ENCODE measurements at regions not wholly inside any gene's neighbourhood (a gene's known extent, or its start where the extent isn't known, plus 50 kb on each side); places are given as distances from the start of the nearest gene placed in this dataset.
A peak's percentile ranks its signal among the peaks of the same experiment; 100 is the strongest.

DNA sequence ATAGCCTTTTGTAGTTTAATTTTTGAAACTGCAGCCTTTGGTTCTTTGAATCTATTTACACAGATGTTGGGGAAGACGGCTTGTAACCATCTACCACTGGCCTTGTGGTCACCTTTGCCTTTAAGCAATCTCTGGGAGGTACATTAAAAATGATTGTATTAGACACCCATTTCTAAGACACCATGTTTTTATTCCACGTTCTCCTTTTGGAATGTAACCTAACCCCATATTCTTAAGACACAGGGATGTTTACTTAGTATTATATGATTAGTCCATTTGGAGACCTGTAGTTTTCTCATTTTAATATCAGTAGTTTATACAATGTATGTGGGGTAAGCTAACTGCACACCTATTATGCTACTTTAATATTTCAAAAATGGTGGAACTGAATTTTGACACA lies 175.1 kb upstream of the PLSCR5 start:
- Histone ChIP-seq H2AK5ac (ENCODE audit: low read length) (no peak overlapping the region), H3K27me3 (ENCODE audit: insufficient read depth, low read length, poor library complexity) (peaks cover 2% of the 10 kb centered on the region), H4K5ac (ENCODE audit: low read length) (no peak overlapping the region), H3K27ac (ENCODE audit: low read depth, low read length) (no peak overlapping the region), H3K23ac (ENCODE audit: low read length) (no peak overlapping the region), H3K79me1 (ENCODE audit: low read length) (no peaks in the 10 kb centered on the region), H3K56ac (ENCODE audit: low read length) (no peak overlapping the region), H3K79me2 (ENCODE audit: control insufficient read depth, insufficient read depth, low read length) (no peaks in the 10 kb centered on the region), H3K9ac (ENCODE audit: low read length) (no peak overlapping the region), H2BK120ac (ENCODE audit: low read depth, low read length) (no peak overlapping the region), H3K36me3 (ENCODE audit: control insufficient read depth, insufficient read depth, low read length) (no peaks in the 10 kb centered on the region), H3K4me1 (ENCODE audit: control insufficient read depth, low read depth, low read length) (peaks cover 2% of the 10 kb centered on the region), H3K4ac (ENCODE audit: low read depth, low read length) (no peak overlapping the region), H4K8ac (ENCODE audit: low read depth, low read length) (no peak overlapping the region), H3K4me2 (ENCODE audit: low read length) (no peak overlapping the region), H2BK5ac (ENCODE audit: low read length) (no peak overlapping the region), H3K18ac (ENCODE audit: low read length) (no peak overlapping the region), H2BK15ac (replicated peaks; ENCODE audit: low read depth) (no peak overlapping the region), H3K4me3 (ENCODE audit: low read length) (no peak overlapping the region)
- no CpG with 5 or more reads among the region's 2 CpGs for WGBS (ENCODE audit: extremely low coverage, insufficient coverage, low lambda C conversion rate)
- no peak for DNase-seq

DNA sequence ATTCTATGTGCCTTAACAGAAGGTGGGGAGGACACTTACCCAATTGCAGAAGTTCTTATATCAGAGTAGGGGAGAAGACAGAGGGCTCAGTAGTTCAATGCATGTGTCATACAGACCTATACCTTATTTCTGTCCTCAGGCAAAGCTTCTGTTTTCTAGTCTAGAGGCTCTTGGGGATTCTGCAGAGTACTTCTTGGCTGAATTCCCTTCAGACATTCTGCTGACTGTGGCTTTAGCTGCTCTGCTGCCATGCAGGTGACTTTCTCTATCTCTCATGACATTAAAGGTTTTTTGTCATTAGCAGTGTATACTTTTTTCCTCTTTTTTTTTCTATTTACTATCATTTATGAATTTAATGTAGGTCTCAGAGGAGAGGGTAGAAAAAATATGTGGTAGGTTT lies 172.8 kb upstream of the PLSCR5 start:
- Histone ChIP-seq H4K5ac (ENCODE audit: low read length) (no peak overlapping the region), H3K4me1 (ENCODE audit: control insufficient read depth, low read depth, low read length) (peaks cover 2% of the 10 kb centered on the region), H2BK15ac (replicated peaks; ENCODE audit: low read depth) (peak overlapping the region; percentile 85), H3K4ac (ENCODE audit: low read depth, low read length) (no peak overlapping the region), H3K79me1 (ENCODE audit: low read length) (no peaks in the 10 kb centered on the region), H3K27ac (ENCODE audit: low read depth, low read length) (no peak overlapping the region), H3K9ac (ENCODE audit: low read length) (no peak overlapping the region), H3K4me3 (ENCODE audit: low read length) (no peak overlapping the region), H3K27me3 (ENCODE audit: insufficient read depth, low read length, poor library complexity) (peaks cover 2% of the 10 kb centered on the region), H3K23ac (ENCODE audit: low read length) (no peak overlapping the region), H3K18ac (ENCODE audit: low read length) (no peak overlapping the region), H2BK5ac (ENCODE audit: low read length) (no peak overlapping the region), H2AK5ac (ENCODE audit: low read length) (no peak overlapping the region), H3K36me3 (ENCODE audit: control insufficient read depth, insufficient read depth, low read length) (no peaks in the 10 kb centered on the region), H2BK120ac (ENCODE audit: low read depth, low read length) (no peak overlapping the region), H3K56ac (ENCODE audit: low read length) (no peak overlapping the region), H3K79me2 (ENCODE audit: control insufficient read depth, insufficient read depth, low read length) (no peaks in the 10 kb centered on the region), H3K4me2 (ENCODE audit: low read length) (no peak overlapping the region), H4K8ac (ENCODE audit: low read depth, low read length) (no peak overlapping the region)
- no peak for DNase-seq

DNA sequence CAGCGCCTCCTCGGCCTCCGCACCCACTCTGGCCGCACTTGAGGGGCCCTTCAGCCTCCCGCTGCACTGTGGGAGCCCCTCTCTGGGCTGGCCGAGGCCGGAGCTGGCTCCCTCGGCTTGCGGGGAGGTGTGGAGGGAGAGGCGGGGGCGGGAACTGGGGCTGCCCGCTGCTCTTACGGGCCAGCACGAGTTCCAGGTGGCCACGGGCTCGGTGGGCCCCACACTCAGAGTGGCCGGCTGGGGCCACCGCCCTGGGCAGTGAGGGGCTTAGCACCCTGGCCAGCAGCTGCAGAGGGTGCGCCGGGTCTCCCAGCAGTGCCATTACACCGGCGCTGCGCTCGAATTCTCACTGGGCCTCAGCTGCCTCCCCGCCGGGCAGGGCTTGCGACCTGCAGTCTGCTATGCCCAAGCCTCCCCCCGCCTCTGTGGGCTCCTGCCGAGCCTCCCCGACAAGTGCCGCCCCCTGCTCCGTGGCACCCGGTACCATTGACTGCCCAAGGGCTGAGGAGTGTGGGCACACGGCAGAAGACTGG lies 167.1 kb upstream of the PLSCR5 start:
- Histone ChIP-seq H3K4me3 (ENCODE audit: low read length) (no peak overlapping the region), H2BK15ac (replicated peaks; ENCODE audit: low read depth) (no peak overlapping the region), H3K79me2 (ENCODE audit: control insufficient read depth, insufficient read depth, low read length) (no peaks in the 10 kb centered on the region), H3K4ac (ENCODE audit: low read depth, low read length) (no peak overlapping the region), H3K79me1 (ENCODE audit: low read length) (no peaks in the 10 kb centered on the region), H3K27me3 (ENCODE audit: insufficient read depth, low read length, poor library complexity) (no peaks in the 10 kb centered on the region), H4K5ac (ENCODE audit: low read length) (no peak overlapping the region), H2BK5ac (ENCODE audit: low read length) (no peak overlapping the region), H3K36me3 (ENCODE audit: control insufficient read depth, insufficient read depth, low read length) (no peaks in the 10 kb centered on the region), H3K56ac (ENCODE audit: low read length) (no peak overlapping the region), H3K9ac (ENCODE audit: low read length) (no peak overlapping the region), H3K27ac (ENCODE audit: low read depth, low read length) (no peak overlapping the region), H2AK5ac (ENCODE audit: low read length) (no peak overlapping the region), H2BK120ac (ENCODE audit: low read depth, low read length) (no peak overlapping the region), H3K23ac (ENCODE audit: low read length) (no peak overlapping the region), H4K8ac (ENCODE audit: low read depth, low read length) (no peak overlapping the region), H3K4me2 (ENCODE audit: low read length) (no peak overlapping the region), H3K4me1 (ENCODE audit: control insufficient read depth, low read depth, low read length) (no peaks in the 10 kb centered on the region), H3K18ac (ENCODE audit: low read length) (no peak overlapping the region)
- no peak for DNase-seq
- WGBS (ENCODE audit: extremely low coverage, insufficient coverage, low lambda C conversion rate), result no CpG with 5 or more reads among the region's 34 CpGs

DNA sequence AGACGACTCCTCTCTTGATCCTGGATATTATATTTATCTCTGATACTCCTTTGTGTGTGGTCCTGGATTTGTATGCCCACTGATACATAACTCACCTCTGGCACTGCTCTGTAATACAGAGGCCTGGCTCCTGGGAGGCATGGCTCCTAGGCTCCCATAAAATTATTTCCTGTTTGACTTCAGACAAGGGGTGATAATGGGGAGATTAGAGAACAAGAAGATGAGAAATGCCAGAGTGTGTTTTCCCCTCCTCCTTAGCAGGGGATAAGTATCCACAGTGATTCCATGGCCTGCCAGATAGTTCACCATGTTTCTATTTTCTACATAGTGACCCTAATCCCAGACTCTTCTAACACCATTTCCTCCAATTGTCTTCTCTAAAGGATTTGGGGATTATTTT lies 165.7 kb upstream of the PLSCR5 start:
- no peak overlapping the region for H2BK5ac ChIP-seq (ENCODE audit: low read length)
- no peaks in the 10 kb centered on the region for H3K36me3 ChIP-seq (ENCODE audit: control insufficient read depth, insufficient read depth, low read length)
- no peak overlapping the region for H3K4ac ChIP-seq (ENCODE audit: low read depth, low read length)
- no peak overlapping the region for H2BK120ac ChIP-seq (ENCODE audit: low read depth, low read length)
- no peaks in the 10 kb centered on the region for H3K79me2 ChIP-seq (ENCODE audit: control insufficient read depth, insufficient read depth, low read length)
- no peak overlapping the region for H2AK5ac ChIP-seq (ENCODE audit: low read length)
- no peak overlapping the region for H3K23ac ChIP-seq (ENCODE audit: low read length)
- no CpG with 5 or more reads among the region's 1 CpG for WGBS (ENCODE audit: extremely low coverage, insufficient coverage, low lambda C conversion rate)
- no peak overlapping the region for H3K56ac ChIP-seq (ENCODE audit: low read length)
- H2BK15ac ChIP-seq (replicated peaks; ENCODE audit: low read depth), result no peak overlapping the region
- H3K79me1 ChIP-seq (ENCODE audit: low read length), result no peaks in the 10 kb centered on the region
- no peak overlapping the region for H3K9ac ChIP-seq (ENCODE audit: low read length)
- H3K4me3 ChIP-seq (ENCODE audit: low read length), result no peak overlapping the region
- no peaks in the 10 kb centered on the region for H3K4me1 ChIP-seq (ENCODE audit: control insufficient read depth, low read depth, low read length)
- no peak overlapping the region for H4K8ac ChIP-seq (ENCODE audit: low read depth, low read length)
- no peak overlapping the region for H4K5ac ChIP-seq (ENCODE audit: low read length)
- peak; percentile 72 for DNase-seq
- H3K18ac ChIP-seq (ENCODE audit: low read length), result no peak overlapping the region
- H3K27me3 ChIP-seq (ENCODE audit: insufficient read depth, low read length, poor library complexity), result no peaks in the 10 kb centered on the region
- no peak overlapping the region for H3K4me2 ChIP-seq (ENCODE audit: low read length)
- H3K27ac ChIP-seq (ENCODE audit: low read depth, low read length), result no peak overlapping the region

DNA sequence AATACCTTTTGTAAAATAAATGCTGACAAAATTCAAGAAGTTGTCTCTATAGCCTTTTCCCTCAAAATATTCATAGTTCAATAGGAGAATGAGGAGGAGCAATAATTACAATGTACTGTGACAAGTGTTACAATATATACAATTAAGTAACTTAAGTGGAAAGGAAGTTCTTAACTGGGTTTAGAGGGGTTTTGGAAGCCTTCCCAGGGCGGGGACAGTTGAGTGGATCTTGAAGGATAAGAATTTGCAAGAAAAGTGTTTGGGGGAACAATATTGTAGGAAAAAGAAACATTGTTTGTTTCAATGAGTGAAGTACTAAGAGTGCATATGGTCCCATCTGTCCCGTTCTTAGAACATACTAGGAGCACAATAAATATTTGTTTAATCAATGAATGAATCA lies 165.2 kb upstream of the PLSCR5 start:
- Histone ChIP-seq H3K9ac (ENCODE audit: low read length) (no peak overlapping the region), H3K4ac (ENCODE audit: low read depth, low read length) (no peak overlapping the region), H2BK120ac (ENCODE audit: low read depth, low read length) (no peak overlapping the region), H3K23ac (ENCODE audit: low read length) (no peak overlapping the region), H3K4me2 (ENCODE audit: low read length) (no peak overlapping the region), H3K4me3 (ENCODE audit: low read length) (no peak overlapping the region), H4K8ac (ENCODE audit: low read depth, low read length) (no peak overlapping the region), H2BK15ac (replicated peaks; ENCODE audit: low read depth) (no peak overlapping the region), H2AK5ac (ENCODE audit: low read length) (no peak overlapping the region), H3K36me3 (ENCODE audit: control insufficient read depth, insufficient read depth, low read length) (no peaks in the 10 kb centered on the region), H3K56ac (ENCODE audit: low read length) (no peak overlapping the region), H3K79me2 (ENCODE audit: control insufficient read depth, insufficient read depth, low read length) (no peaks in the 10 kb centered on the region), H3K27me3 (ENCODE audit: insufficient read depth, low read length, poor library complexity) (no peaks in the 10 kb centered on the region), H3K18ac (ENCODE audit: low read length) (no peak overlapping the region), H3K27ac (ENCODE audit: low read depth, low read length) (no peak overlapping the region), H4K5ac (ENCODE audit: low read length) (no peak overlapping the region), H3K4me1 (ENCODE audit: control insufficient read depth, low read depth, low read length) (no peaks in the 10 kb centered on the region), H2BK5ac (ENCODE audit: low read length) (no peak overlapping the region), H3K79me1 (ENCODE audit: low read length) (no peaks in the 10 kb centered on the region)
- no CpG with 5 or more reads among the region's 2 CpGs for WGBS (ENCODE audit: extremely low coverage, insufficient coverage, low lambda C conversion rate)
- DNase-seq, result no peak

DNA sequence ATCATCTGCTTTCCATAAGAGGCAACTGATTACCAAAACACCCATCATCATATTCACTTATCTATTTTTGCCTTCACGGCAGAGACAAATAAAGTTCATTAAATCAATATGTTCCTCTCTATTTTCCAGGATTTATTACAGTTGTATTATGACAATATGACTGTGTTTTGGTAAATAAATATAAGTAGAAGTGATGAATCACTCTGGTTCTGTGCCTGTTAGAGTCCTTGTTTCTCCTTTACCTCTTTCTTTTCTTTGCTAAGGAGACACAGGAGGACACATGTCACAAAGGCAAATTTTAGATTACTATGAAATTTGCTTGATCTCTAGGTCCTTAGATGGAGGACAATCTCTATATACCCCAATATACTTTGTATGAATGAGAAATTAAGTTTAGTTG lies 152.6 kb upstream of the PLSCR5 start:
- DNase-seq, result no peak
- no peak overlapping the region for H2AK5ac ChIP-seq (ENCODE audit: low read length)

More for the DNA sequence above, 152.6 kb upstream of the PLSCR5 start:
- H4K8ac ChIP-seq (ENCODE audit: low read depth, low read length), result no peak overlapping the region
- no peak overlapping the region for H3K23ac ChIP-seq (ENCODE audit: low read length)
- no peaks in the 10 kb centered on the region for H3K79me2 ChIP-seq (ENCODE audit: control insufficient read depth, insufficient read depth, low read length)
- no peaks in the 10 kb centered on the region for H3K79me1 ChIP-seq (ENCODE audit: low read length)
- no peak overlapping the region for H2BK120ac ChIP-seq (ENCODE audit: low read depth, low read length)
- H3K18ac ChIP-seq (ENCODE audit: low read length), result no peak overlapping the region
- H3K36me3 ChIP-seq (ENCODE audit: control insufficient read depth, insufficient read depth, low read length), result no peaks in the 10 kb centered on the region
- H3K4me1 ChIP-seq (ENCODE audit: control insufficient read depth, low read depth, low read length), result no peaks in the 10 kb centered on the region
- no peak overlapping the region for H3K27ac ChIP-seq (ENCODE audit: low read depth, low read length)
- no CpG with 5 or more reads among the region's 1 CpG for WGBS (ENCODE audit: extremely low coverage, insufficient coverage, low lambda C conversion rate)
- H3K4me3 ChIP-seq (ENCODE audit: low read length), result no peak overlapping the region
- no peak overlapping the region for H4K5ac ChIP-seq (ENCODE audit: low read length)
- no peak overlapping the region for H3K56ac ChIP-seq (ENCODE audit: low read length)
- H2BK5ac ChIP-seq (ENCODE audit: low read length), result no peak overlapping the region
- no peaks in the 10 kb centered on the region for H3K27me3 ChIP-seq (ENCODE audit: insufficient read depth, low read length, poor library complexity)
- no peak overlapping the region for H3K9ac ChIP-seq (ENCODE audit: low read length)
- H3K4ac ChIP-seq (ENCODE audit: low read depth, low read length), result no peak overlapping the region
- H3K4me2 ChIP-seq (ENCODE audit: low read length), result no peak overlapping the region
- no peak overlapping the region for H2BK15ac ChIP-seq (replicated peaks; ENCODE audit: low read depth)

Measured in mesendoderm (in vitro differentiated cells).